ENCODE measurements at regions not wholly inside any gene's neighbourhood (a gene's known extent, or its start where the extent isn't known, plus 50 kb on each side); places are given as distances from the start of the nearest gene placed in this dataset.

DNA sequence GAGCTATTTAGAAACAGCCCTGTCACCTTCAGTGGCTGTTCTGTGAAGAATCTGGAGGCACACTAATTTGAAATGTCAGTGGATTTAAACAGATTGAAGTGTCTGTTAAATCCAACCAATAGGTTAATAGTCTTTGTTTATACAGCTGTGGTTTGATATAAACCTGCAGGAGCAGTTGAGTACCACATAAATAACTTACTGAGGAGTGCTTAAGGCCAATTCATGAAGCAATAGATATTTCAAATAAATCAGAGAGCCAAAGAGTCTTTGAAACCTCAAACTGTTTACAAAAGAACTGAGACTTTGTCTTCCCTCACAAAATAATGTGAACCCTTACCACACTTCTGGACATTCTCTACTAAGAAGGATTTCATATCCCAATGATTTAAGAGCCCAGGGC lies 111.9 kb downstream of the FEM1C start:
- intact Hi-C loops (cut with micrococcal nuclease), result no loop called here
- DNase-seq (no peak), ATAC-seq (ENCODE audit: low read depth) (no peak)
- H3K36me3 Mint-ChIP-seq (ENCODE audit: low read depth), result no peaks in the 10 kb centered on the region
- no peak overlapping the region for H3K27ac Mint-ChIP-seq
- TF ChIP-seq, protein P1, sequence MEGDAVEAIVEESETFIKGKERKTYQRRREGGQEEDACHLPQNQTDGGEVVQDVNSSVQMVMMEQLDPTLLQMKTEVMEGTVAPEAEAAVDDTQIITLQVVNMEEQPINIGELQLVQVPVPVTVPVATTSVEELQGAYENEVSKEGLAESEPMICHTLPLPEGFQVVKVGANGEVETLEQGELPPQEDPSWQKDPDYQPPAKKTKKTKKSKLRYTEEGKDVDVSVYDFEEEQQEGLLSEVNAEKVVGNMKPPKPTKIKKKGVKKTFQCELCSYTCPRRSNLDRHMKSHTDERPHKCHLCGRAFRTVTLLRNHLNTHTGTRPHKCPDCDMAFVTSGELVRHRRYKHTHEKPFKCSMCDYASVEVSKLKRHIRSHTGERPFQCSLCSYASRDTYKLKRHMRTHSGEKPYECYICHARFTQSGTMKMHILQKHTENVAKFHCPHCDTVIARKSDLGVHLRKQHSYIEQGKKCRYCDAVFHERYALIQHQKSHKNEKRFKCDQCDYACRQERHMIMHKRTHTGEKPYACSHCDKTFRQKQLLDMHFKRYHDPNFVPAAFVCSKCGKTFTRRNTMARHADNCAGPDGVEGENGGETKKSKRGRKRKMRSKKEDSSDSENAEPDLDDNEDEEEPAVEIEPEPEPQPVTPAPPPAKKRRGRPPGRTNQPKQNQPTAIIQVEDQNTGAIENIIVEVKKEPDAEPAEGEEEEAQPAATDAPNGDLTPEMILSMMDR (IDR thresholded peaks at IDR 0.05), result no peak
- no peak overlapping the region for H3K4me3 Mint-ChIP-seq
- peaks cover 2% of the 10 kb centered on the region for H3K4me1 Mint-ChIP-seq
- H3K27me3 Mint-ChIP-seq, result no peaks in the 10 kb centered on the region
- CTCF ChIA-PET, result no interaction called here
- POLR2A ChIA-PET, result no interaction called here
- peaks cover 6% of the 10 kb centered on the region for H3K9me3 Mint-ChIP-seq

- intact Hi-C loops (cut with micrococcal nuclease), result no loop called here
- H3K9me3 Mint-ChIP-seq, result no peaks in the 10 kb centered on the region
- H3K27me3 Mint-ChIP-seq, result no peaks in the 10 kb centered on the region
- H3K36me3 Mint-ChIP-seq (ENCODE audit: low read depth), result no peaks in the 10 kb centered on the region
- CTCF ChIA-PET, result no interaction called here
- H3K4me3 Mint-ChIP-seq, result no peak overlapping the region
- TF ChIP-seq, protein P1 (IDR thresholded peaks at IDR 0.05), result no peak
- no peak overlapping the region for H3K27ac Mint-ChIP-seq
- DNase-seq (no peak), ATAC-seq (ENCODE audit: low read depth) (no peak)
- H3K4me1 Mint-ChIP-seq, result peaks cover 2% of the 10 kb centered on the region
- POLR2A ChIA-PET, result no interaction called here
Observed at GRCh38 chr5:115431116-115431515, 113.5 kb downstream of the FEM1C start.

GRCh38 chr5:115430374-115430773 lies 114.2 kb downstream of the FEM1C start:
- Mint-ChIP-seq H3K4me1 (peaks cover 2% of the 10 kb centered on the region), H3K4me3 (no peak overlapping the region), H3K36me3 (ENCODE audit: low read depth) (no peaks in the 10 kb centered on the region), H3K27me3 (no peaks in the 10 kb centered on the region), H3K9me3 (no peaks in the 10 kb centered on the region), H3K27ac (no peak overlapping the region)
- ATAC-seq (ENCODE audit: low read depth), result no peak
- DNase-seq, result no peak
- TF ChIP-seq, protein P1 (IDR thresholded peaks at IDR 0.05), result no peak
- intact Hi-C loops (cut with micrococcal nuclease), result no loop called here
- ChIA-PET CTCF (no interaction called here), POLR2A (no interaction called here)

DNA sequence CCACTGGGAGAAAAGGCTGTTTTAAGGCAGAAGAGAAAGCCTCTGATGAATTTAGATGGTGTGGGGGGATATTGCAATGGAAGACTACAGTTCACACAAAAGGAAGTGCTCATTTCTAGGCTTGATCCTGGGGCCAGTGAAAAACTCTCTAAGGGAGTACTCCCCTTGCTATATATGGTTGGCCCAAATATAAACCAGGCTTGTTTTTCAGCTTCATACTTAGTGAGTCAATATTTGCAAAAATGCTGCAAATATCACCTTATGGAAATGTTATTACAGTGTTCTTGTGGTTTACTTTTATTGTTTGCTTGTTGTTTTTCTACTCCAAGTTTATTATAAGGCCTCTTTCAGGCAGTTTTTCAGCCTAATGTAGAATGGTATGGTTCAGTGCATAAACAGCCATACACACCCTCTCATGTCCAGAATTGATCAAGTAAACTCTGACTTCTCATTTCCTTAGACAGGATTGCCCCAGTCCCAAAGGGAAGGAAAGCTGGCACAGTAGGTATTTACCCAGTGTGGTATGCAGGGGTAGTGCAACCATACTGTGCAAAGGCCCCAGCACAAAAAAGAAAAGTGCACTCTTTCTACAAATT lies 115.1 kb downstream of the FEM1C start:
- DNase-seq, result no peak
- POLR2A ChIA-PET, result no interaction called here
- ATAC-seq (ENCODE audit: low read depth), result no peak
- Mint-ChIP-seq H3K27me3 (peaks cover 1% of the 10 kb centered on the region), H3K36me3 (ENCODE audit: low read depth) (no peaks in the 10 kb centered on the region), H3K4me3 (no peak overlapping the region), H3K4me1 (peaks cover 2% of the 10 kb centered on the region), H3K27ac (no peak overlapping the region), H3K9me3 (no peaks in the 10 kb centered on the region)
- intact Hi-C loops (cut with micrococcal nuclease), result no loop called here
- CTCF ChIA-PET, result no interaction called here
- TF ChIP-seq, protein P1 (IDR thresholded peaks at IDR 0.05), result no peak

GRCh38 chr5:115428676-115429075 lies 115.9 kb downstream of the FEM1C start:
- H3K4me1 Mint-ChIP-seq, result peaks cover 2% of the 10 kb centered on the region
- ChIA-PET POLR2A (no interaction called here), CTCF (no interaction called here)
- no peak overlapping the region for H3K27ac Mint-ChIP-seq
- H3K27me3 Mint-ChIP-seq, result peaks cover 1% of the 10 kb centered on the region
- intact Hi-C loops (cut with micrococcal nuclease), result no loop called here
- TF ChIP-seq, protein P1 (IDR thresholded peaks at IDR 0.05), result no peak
- ATAC-seq (ENCODE audit: low read depth) (no peak), DNase-seq (no peak)
- H3K36me3 Mint-ChIP-seq (ENCODE audit: low read depth), result no peaks in the 10 kb centered on the region
- H3K9me3 Mint-ChIP-seq, result no peaks in the 10 kb centered on the region
- H3K4me3 Mint-ChIP-seq, result no peak overlapping the region

Data from activated B cell treated with CpG ODN at 0.5 μM for 24 hours (primary cell).